ENCODE measurements at regions not wholly inside any gene's neighbourhood (a gene's known extent, or its start where the extent isn't known, plus 50 kb on each side); places are given as distances from the start of the nearest gene placed in this dataset.

- no peaks in the 10 kb centered on the region for H3K9me3 ChIP-seq (ENCODE audit: low read length)
- H3K9ac ChIP-seq (ENCODE audit: insufficient read depth, low read depth, low read length) = no peak overlapping the region
- H3K36me3 ChIP-seq (replicated peaks in 1 of 2; ENCODE audit: control insufficient read depth in 1 of 2, insufficient read depth in 2 of 2, low read length in 2 of 2) = no peaks in the 10 kb centered on the region
- intact Hi-C loops (cut with micrococcal nuclease; ENCODE audit: unreplicated experiment) = no loop called here
- CTCF ChIA-PET (ENCODE audit: low intra/inter-chr PET ratio, low total read pairs) = no interaction called here
- TF ChIP-seq CREB1 (IDR thresholded peaks at IDR 0.05) (peak; percentile 89), CREB1 (CRISPR knock-in tag; IDR thresholded peaks at IDR 0.05) (no peak), ZFP62 (CRISPR knock-in tag; IDR thresholded peaks at IDR 0.05) (no peak), ATF7 (IDR thresholded peaks at IDR 0.05) (peak; percentile 90), ATF7 (CRISPR knock-in tag; IDR thresholded peaks at IDR 0.05) (no peak), MYNN (CRISPR knock-in tag; IDR thresholded peaks at IDR 0.05; ENCODE audit: low read depth) (no peak)
- no peaks in the 10 kb centered on the region for H3K79me2 ChIP-seq (ENCODE audit: insufficient read depth, low read length)
- H3K4me1 ChIP-seq (ENCODE audit: insufficient read depth, low read length) = no peaks in the 10 kb centered on the region
- DNase-seq (ENCODE audit: low spot score) (no peak), FAIRE-seq (no peak), ATAC-seq (no peak)
- 22% methylated on average over 13 of the region's 13 CpGs for WGBS (ENCODE audit: low lambda C conversion rate)
- H3K4me2 ChIP-seq (ENCODE audit: low read depth, low read length) = no peak overlapping the region
- no peaks in the 10 kb centered on the region; a peak in 1 of 5 replicates for H3K27me3 ChIP-seq (ENCODE audit: control insufficient read depth in 1 of 2, insufficient read depth in 2 of 2, low read length in 2 of 2)
- POLR2A ChIA-PET = no interaction called here
- no peak overlapping the region for H3K27ac ChIP-seq (ENCODE audit: extremely low read length, insufficient read depth, low read length)
- H2AFZ ChIP-seq (ENCODE audit: low read length) = no peak overlapping the region
- no TSS peak for BruUV-seq (replicated peaks)
- in situ Hi-C loops (cut with HindIII; ENCODE audit: extremely low pct_ligation_motif_present, low pct_unique_long_range_greater_than_20kb) = no loop called here
- H3K4me3 ChIP-seq (replicated peaks in 1 of 3; ENCODE audit: insufficient read depth in 1 of 3, low read depth in 2 of 3, low read length in 3 of 3) = no peak overlapping the region
- H4K20me1 ChIP-seq (ENCODE audit: insufficient read depth, low read length) = no peaks in the 10 kb centered on the region
Observed at GRCh38 chr15:97892167-97892938, 68.2 kb upstream of the ARRDC4 start.

- Histone ChIP-seq H3K4me1 (ENCODE audit: insufficient read depth, low read length) (no peaks in the 10 kb centered on the region; the same call in 1 of the 2 replicates), H3K4me3 (replicated peaks in 1 of 3; ENCODE audit: insufficient read depth in 1 of 3, low read depth in 2 of 3, low read length in 3 of 3) (no peak overlapping the region), H2AFZ (ENCODE audit: low read length) (no peak overlapping the region), H4K20me1 (ENCODE audit: insufficient read depth, low read length) (no peaks in the 10 kb centered on the region), H3K4me2 (ENCODE audit: low read depth, low read length) (no peak overlapping the region), H3K36me3 (replicated peaks in 1 of 2; ENCODE audit: control insufficient read depth in 1 of 2, insufficient read depth in 2 of 2, low read length in 2 of 2) (no peaks in the 10 kb centered on the region), H3K9me3 (ENCODE audit: low read length) (no peaks in the 10 kb centered on the region), H3K27me3 (ENCODE audit: control insufficient read depth in 1 of 2, insufficient read depth in 2 of 2, low read length in 2 of 2) (no peaks in the 10 kb centered on the region; a peak in 1 of 5 replicates), H3K79me2 (ENCODE audit: insufficient read depth, low read length) (no peaks in the 10 kb centered on the region), H3K27ac (ENCODE audit: extremely low read length, insufficient read depth, low read length) (no peak overlapping the region), H3K9ac (ENCODE audit: insufficient read depth, low read depth, low read length) (no peak overlapping the region)
- WGBS (ENCODE audit: low lambda C conversion rate) = 25% methylated on average over 5 of the region's 5 CpGs
- intact Hi-C loops (cut with micrococcal nuclease; ENCODE audit: unreplicated experiment) (no loop called here), in situ Hi-C loops (cut with HindIII; ENCODE audit: extremely low pct_ligation_motif_present, low pct_unique_long_range_greater_than_20kb) (no loop called here)
- ChIA-PET POLR2A (no interaction called here), CTCF (ENCODE audit: low intra/inter-chr PET ratio, low total read pairs) (no interaction called here)
- no peak for FAIRE-seq
- no TSS peak for BruUV-seq (replicated peaks)
- no peak for ATAC-seq
- DNase-seq (ENCODE audit: low spot score) = no peak
- TF ChIP-seq MAFK (conservative IDR thresholded peaks at IDR 0.05 in 1 of 2, IDR thresholded peaks at IDR 0.05 in 1 of 2; ENCODE audit: low read length in 2 of 2) = peak; percentile 82 to 88
- TF ChIP-seq MAFF (IDR thresholded peaks at IDR 0.05; ENCODE audit: low read depth, low read length) = peak; percentile 87
- TF ChIP-seq MATR3 (CRISPR knock-in tag; IDR thresholded peaks at IDR 0.05) = no peak
- TF ChIP-seq CSRNP1 (CRISPR knock-in tag; IDR thresholded peaks at IDR 0.05) = no peak
Observed at GRCh38 chr15:97893967-97894366, 66.5 kb upstream of the ARRDC4 start.

Measured in HepG2 (cell line).